GM12878 (cell line): ENCODE measurements at regions not wholly inside any gene's neighbourhood (a gene's known extent, or its start where the extent isn't known, plus 50 kb on each side); places are given as distances from the start of the nearest gene placed in this dataset.

Source experiments
- ATAC-seq: fragments of 200-7000 bp; cut with Tn5 transposase; 3 replicates; pipeline ENCODE4 v1.9.1; 2020; ENCODE audit warnings: mild to moderate bottlenecking, moderate library complexity
- BruUV-seq: library from RNA; stranded (reverse); fragments of 400-500 nt; replicated peaks from 2 replicates; lab custom pipeline; 2021; lab: Mats Ljungman, UMichigan
- CTCF ChIA-PET: fragments of 300-600 bp; sonication (Branson Sonifier 250); formaldehyde crosslinking; extraction: SDS; loops from one replicate; lab custom pipeline; 2021; ENCODE audit warnings: inconsistent platforms; lab: Yijun Ruan, JAX
- POLR2A ChIA-PET: fragments of 350-600 bp; formaldehyde crosslinking; extraction: SDS; loops from one replicate; lab custom pipeline; 2021; ENCODE audit warnings: inconsistent platforms; lab: Charles Lee
- RAD21 ChIA-PET: fragments of 300-600 bp; sonication (Branson Sonifier 250); formaldehyde crosslinking; loops from one replicate; lab custom pipeline; 2023; ENCODE audit warnings: antibody characterized with exemption; ENCODE audit not compliant: unreplicated experiment; lab: Charles Lee
- SMC1A ChIA-PET: fragments of 300-600 bp; sonication (Branson Sonifier 250); formaldehyde crosslinking; loops from one replicate; lab custom pipeline; 2023; ENCODE audit not compliant: unreplicated experiment, uncharacterized antibody; lab: Charles Lee
- DNase-seq: peaks from one replicate; pipeline ENCODE4 v3.0.0-alpha.2; 2011; ENCODE audit warnings: low read depth, low spot score
- FAIRE-seq: peaks from 3 replicates; lab custom pipeline; 2011; peaks lifted over from hg19 to GRCh38; lab: Jason Lieb, UNC
- H2AFZ ChIP-seq: 2 replicates; pipeline ENCODE4 v1.6.0; 2011; ENCODE audit warnings: low read depth, low read length, control low read depth; ENCODE audit not compliant: control insufficient read depth
- H3K27ac ChIP-seq: 2 replicates; pipeline ENCODE4 v1.5.1; 2011; ENCODE audit warnings: control low read depth; ENCODE audit not compliant: control insufficient read depth, insufficient read depth
- H3K27me3 ChIP-seq, 2 experiments: replicated peaks in 1 of 2; 2 replicates each; pipeline versions ENCODE4 v1.6.0 to v1.6.1; 2011; ENCODE audit warnings: low read length in 1 of 2; ENCODE audit not compliant: control insufficient read depth in 2 of 2, insufficient read depth in 2 of 2
- H3K36me3 ChIP-seq, 2 experiments: 2 replicates each; pipeline ENCODE4 v1.5.1; 2011; ENCODE audit warnings: low read length in 1 of 2; ENCODE audit not compliant: control insufficient read depth in 2 of 2, insufficient read depth in 2 of 2
- H3K4me1 ChIP-seq: 2 replicates; pipeline ENCODE4 v1.6.1; 2011; ENCODE audit warnings: mild to moderate bottlenecking, low read length, moderate library complexity, mixed read lengths; ENCODE audit not compliant: control insufficient read depth, insufficient read depth
- H3K4me2 ChIP-seq: 2 replicates; pipeline ENCODE4 v1.6.0; 2011; ENCODE audit warnings: control low read depth; ENCODE audit not compliant: control insufficient read depth, insufficient read depth
- H3K4me3 ChIP-seq: fragments of 200-600 bp; sonication (generic); 2 replicates; pipeline ENCODE4 v1.5.1; 2016
- H3K79me2 ChIP-seq: 2 replicates; pipeline ENCODE4 v1.6.0; 2011; ENCODE audit warnings: low read length; ENCODE audit not compliant: control insufficient read depth, insufficient read depth
- H3K9ac ChIP-seq: 2 replicates; pipeline ENCODE4 v1.8.0; 2011; ENCODE audit warnings: low read length, control low read depth, mixed read lengths; ENCODE audit not compliant: control insufficient read depth, insufficient read depth
- H3K9me3 ChIP-seq: replicated peaks from 3 replicates; pipeline ENCODE4 v1.5.1; 2011; ENCODE audit warnings: mild to moderate bottlenecking, low read length; ENCODE audit not compliant: control insufficient read depth, insufficient read depth
- H4K20me1 ChIP-seq: 2 replicates; pipeline ENCODE4 v1.6.0; 2011; ENCODE audit not compliant: control insufficient read depth, insufficient read depth
- CBX5 ChIP-seq: sonication (generic); IDR thresholded peaks from 2 replicates; pipeline ENCODE4 v1.6.1; 2016; ENCODE audit warnings: low read depth, moderate library complexity, mild to moderate bottlenecking, inconsistent platforms
- CREM ChIP-seq: IDR thresholded peaks from 2 replicates; pipeline ENCODE4 v1.6.1; 2014; ENCODE audit warnings: antibody characterized with exemption, low read depth
- KDM1A ChIP-seq: fragments of 200-600 bp; sonication (generic); IDR thresholded peaks from 2 replicates; pipeline ENCODE4 v1.6.1; 2016; ENCODE audit warnings: borderline replicate concordance
- MEF2B ChIP-seq: fragments of 450-650 bp; IDR thresholded peaks from 2 replicates; pipeline ENCODE4 v1.6.1; 2018; ENCODE audit warnings: mild to moderate bottlenecking, moderate library complexity; ENCODE audit not compliant: partially characterized antibody, poor library complexity, severe bottlenecking
- MYC ChIP-seq: IDR thresholded peaks from 2 replicates; pipeline ENCODE4 v1.6.1; 2011; ENCODE audit warnings: mild to moderate bottlenecking, low read length, moderate library complexity, inconsistent platforms; ENCODE audit not compliant: insufficient read depth, insufficient replicate concordance, insufficient read length, severe bottlenecking
- NFXL1 ChIP-seq: fragments of 450-650 bp; IDR thresholded peaks from 2 replicates; pipeline ENCODE4 v1.6.1; 2017; ENCODE audit warnings: antibody characterized with exemption, mild to moderate bottlenecking, borderline replicate concordance
- NR2C1 ChIP-seq: fragments of 450-650 bp; IDR thresholded peaks from 2 replicates; pipeline ENCODE4 v1.6.1; 2017; ENCODE audit warnings: antibody characterized with exemption, mild to moderate bottlenecking, moderate library complexity
- TBL1XR1 ChIP-seq: IDR thresholded peaks from 2 replicates; pipeline ENCODE4 v1.6.1; 2012; ENCODE audit warnings: low read depth, low read length, improper control_type of control experiment
- ZBED1 ChIP-seq: IDR thresholded peaks from 2 replicates; pipeline ENCODE4 v1.6.1; 2016; ENCODE audit warnings: borderline replicate concordance
- ZNF217 ChIP-seq: fragments of 450-650 bp; IDR thresholded peaks from 2 replicates; pipeline ENCODE4 v1.6.1; 2017; ENCODE audit warnings: antibody characterized with exemption, mild to moderate bottlenecking
- ZZZ3 ChIP-seq: IDR thresholded peaks from 2 replicates; pipeline ENCODE4 v1.6.1; 2011; ENCODE audit warnings: low read depth; ENCODE audit not compliant: control insufficient read depth, insufficient read length
- WGBS: methylation state at CpG from one replicate; pipeline ENCODE4 v1.1.6; 2016; ENCODE audit warnings: low lambda C conversion rate; ENCODE audit not compliant: insufficient replicate concordance, insufficient coverage; ENCODE audit errors: missing lambda C conversion rate; 5-methylcytosine and 5-hydroxymethylcytosine counted together
- in situ Hi-C: fragments of 300-500 bp; cut with MboI; formaldehyde crosslinking; loops from 9 replicates; pipeline ENCODE4 v1.14.3; 2018; ENCODE audit warnings: mixed read lengths
- intact Hi-C: fragments of 100-400 bp; cut with micrococcal nuclease; formaldehyde crosslinking; loops from one replicate; pipeline ENCODE4 v1.14.2; 2022; ENCODE audit not compliant: unreplicated experiment

DNA sequence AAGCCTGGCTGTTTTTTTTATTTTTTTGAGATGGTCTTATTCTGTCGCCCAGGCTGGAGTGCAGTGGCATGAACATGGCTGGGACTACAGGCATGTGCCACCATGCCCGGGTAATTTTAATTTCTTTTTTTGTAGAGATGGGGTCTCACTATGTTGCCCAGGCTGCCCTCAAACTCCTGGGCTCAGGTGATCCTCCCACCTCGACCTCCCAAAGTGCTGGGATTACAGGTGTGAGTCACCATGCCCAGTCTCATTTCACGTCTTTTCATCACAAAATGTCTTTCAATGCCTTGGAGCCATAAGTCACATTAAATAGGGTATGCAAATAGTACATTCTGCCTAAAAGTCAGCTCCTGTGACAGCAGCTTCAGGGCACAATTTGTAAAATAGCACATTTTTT lies 52.8 kb downstream of the SOX2 start:
- ChIA-PET SMC1A (no interaction called here), RAD21 (no interaction called here), CTCF (no interaction called here), POLR2A (no interaction called here)
- H3K4me1 ChIP-seq: no peaks in the 10 kb centered on the region
- in situ Hi-C loops: no loop called here
- no peaks in the 10 kb centered on the region for H3K79me2 ChIP-seq
- WGBS: 10% methylated on average over 4 of the region's 4 CpGs
- H4K20me1 ChIP-seq: no peaks in the 10 kb centered on the region
- no peaks in the 10 kb centered on the region for H3K36me3 ChIP-seq
- H2AFZ ChIP-seq: no peak overlapping the region
- ATAC-seq (no peak), FAIRE-seq (no peak), DNase-seq (no peak)
- no peaks in the 10 kb centered on the region for H3K9me3 ChIP-seq
- no TSS peak for BruUV-seq
- H3K4me3 ChIP-seq: no peak overlapping the region
- no peaks in the 10 kb centered on the region; a peak in 1 of 4 replicates for H3K27me3 ChIP-seq
- TF ChIP-seq NFXL1: no peak
- no peak for TF ChIP-seq MYC
- TF ChIP-seq CBX5: no peak
- no peak for TF ChIP-seq ZNF217
- no peak overlapping the region for H3K27ac ChIP-seq
- H3K9ac ChIP-seq: no peak overlapping the region
- intact Hi-C loops: no loop called here
- H3K4me2 ChIP-seq: no peak overlapping the region

DNA sequence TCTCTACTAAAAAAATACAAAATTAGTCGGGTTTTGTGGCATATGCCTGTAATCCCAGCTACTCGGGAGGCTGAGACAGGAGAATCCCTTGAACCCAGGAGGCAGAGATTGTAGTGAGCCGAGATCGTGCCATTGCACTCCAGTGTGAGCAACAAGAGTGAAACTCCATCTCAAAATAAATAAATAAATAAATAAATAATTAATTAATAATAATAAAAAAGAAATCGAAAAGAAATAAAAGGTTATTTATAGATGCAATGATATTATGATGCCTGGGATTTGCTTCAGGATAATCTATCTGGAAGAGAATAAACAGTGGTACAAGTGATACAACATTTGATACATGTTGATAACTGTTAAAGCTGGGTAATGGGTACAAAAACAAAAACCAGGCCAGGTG lies 58.6 kb downstream of the SOX2 start:
- TF ChIP-seq TBL1XR1 (no peak), ZZZ3 (no peak), NR2C1 (no peak), KDM1A (no peak), MEF2B (no peak), ZBED1 (no peak), CREM (no peak)
- no peak for ATAC-seq
- H3K4me1 ChIP-seq: no peaks in the 10 kb centered on the region
- H3K36me3 ChIP-seq: no peaks in the 10 kb centered on the region
- ChIA-PET SMC1A (no interaction called here), POLR2A (no interaction called here), CTCF (no interaction called here), RAD21 (no interaction called here)
- no peak overlapping the region for H2AFZ ChIP-seq
- no peaks in the 10 kb centered on the region for H3K9me3 ChIP-seq
- H3K79me2 ChIP-seq: no peaks in the 10 kb centered on the region
- intact Hi-C loops (no loop called here), in situ Hi-C loops (no loop called here)
- DNase-seq: no peak
- H3K4me2 ChIP-seq: no peak overlapping the region
- WGBS: 45% methylated on average over 5 of the region's 5 CpGs
- no peak overlapping the region for H3K27ac ChIP-seq
- no peak overlapping the region for H3K9ac ChIP-seq
- FAIRE-seq: no peak
- no TSS peak for BruUV-seq
- no peaks in the 10 kb centered on the region for H3K27me3 ChIP-seq
- H4K20me1 ChIP-seq: no peaks in the 10 kb centered on the region
- H3K4me3 ChIP-seq: no peak overlapping the region
